AG04450 (cell line): ENCODE measurements at regions not wholly inside any gene's neighbourhood (a gene's known extent, or its start where the extent isn't known, plus 50 kb on each side); places are given as distances from the start of the nearest gene placed in this dataset.

ENCODE experiments used
- CTCF ChIA-PET: fragments of 300-600, 350-600 bp; formaldehyde crosslinking; extraction: SDS; loops from one replicate; lab custom pipeline; 2022; ENCODE audit warnings: antibody characterized with exemption, inconsistent platforms; lab: Charles Lee
- POLR2A ChIA-PET: fragments of 350-600 bp; formaldehyde crosslinking; extraction: SDS; loops from one replicate; lab custom pipeline; 2021; ENCODE audit warnings: antibody characterized with exemption, inconsistent platforms; lab: Yijun Ruan, JAX
- DNase-seq: peaks from one replicate; pipeline ENCODE4 v3.0.0-alpha.2; 2011; ENCODE audit warnings: low read depth, low spot score
- H3K27ac ChIP-seq: one replicate; pipeline ENCODE4 v1.5.1; 2012; ENCODE audit warnings: low read depth, low read length, control low read depth
- H3K27me3 ChIP-seq: one replicate; pipeline ENCODE4 v1.6.0; 2012; ENCODE audit warnings: low read length; ENCODE audit not compliant: control insufficient read depth, insufficient read depth
- H3K4me3 ChIP-seq: 2 replicates; pipeline ENCODE4 v1.5.1; 2011; ENCODE audit warnings: mild to moderate bottlenecking, low read depth, low read length, control low read depth
- H3K9me3 ChIP-seq: 2 replicates; pipeline ENCODE4 v1.5.1; 2012; ENCODE audit warnings: low read length; ENCODE audit not compliant: control insufficient read depth, insufficient read depth
- TF ChIP-seq, protein P1 (sequence below): IDR thresholded peaks from 2 replicates; pipeline ENCODE4 v1.5.1; 2011; ENCODE audit warnings: low read depth, low read length, control low read depth, inconsistent platforms

GRCh38 chr13:74464670-74465069 is 330.5 kb upstream of the KLF12 start:
- POLR2A ChIA-PET, result no interaction called here

GRCh38 chr13:74461011-74461410 is 326.8 kb upstream of the KLF12 start:
- CTCF ChIA-PET, result no interaction called here
- TF ChIP-seq, protein P1, sequence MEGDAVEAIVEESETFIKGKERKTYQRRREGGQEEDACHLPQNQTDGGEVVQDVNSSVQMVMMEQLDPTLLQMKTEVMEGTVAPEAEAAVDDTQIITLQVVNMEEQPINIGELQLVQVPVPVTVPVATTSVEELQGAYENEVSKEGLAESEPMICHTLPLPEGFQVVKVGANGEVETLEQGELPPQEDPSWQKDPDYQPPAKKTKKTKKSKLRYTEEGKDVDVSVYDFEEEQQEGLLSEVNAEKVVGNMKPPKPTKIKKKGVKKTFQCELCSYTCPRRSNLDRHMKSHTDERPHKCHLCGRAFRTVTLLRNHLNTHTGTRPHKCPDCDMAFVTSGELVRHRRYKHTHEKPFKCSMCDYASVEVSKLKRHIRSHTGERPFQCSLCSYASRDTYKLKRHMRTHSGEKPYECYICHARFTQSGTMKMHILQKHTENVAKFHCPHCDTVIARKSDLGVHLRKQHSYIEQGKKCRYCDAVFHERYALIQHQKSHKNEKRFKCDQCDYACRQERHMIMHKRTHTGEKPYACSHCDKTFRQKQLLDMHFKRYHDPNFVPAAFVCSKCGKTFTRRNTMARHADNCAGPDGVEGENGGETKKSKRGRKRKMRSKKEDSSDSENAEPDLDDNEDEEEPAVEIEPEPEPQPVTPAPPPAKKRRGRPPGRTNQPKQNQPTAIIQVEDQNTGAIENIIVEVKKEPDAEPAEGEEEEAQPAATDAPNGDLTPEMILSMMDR, result no peak
- DNase-seq, result no peak
- Histone ChIP-seq H3K27ac (no peak overlapping the region), H3K27me3 (no peaks in the 10 kb centered on the region), H3K4me3 (no peak overlapping the region), H3K9me3 (no peaks in the 10 kb centered on the region)
- POLR2A ChIA-PET, result no interaction called here

More at GRCh38 chr13:74464670-74465069, 330.5 kb upstream of the KLF12 start:
- DNase-seq, result no peak
- Histone ChIP-seq H3K27ac (no peak overlapping the region), H3K27me3 (no peaks in the 10 kb centered on the region), H3K4me3 (no peak overlapping the region), H3K9me3 (no peaks in the 10 kb centered on the region)
- CTCF ChIA-PET, result interaction anchor here (0.6 kb wide), 1 partner anchor 43 kb away, joined by 4 read pairs; no protein-coding TSS in a partner anchor
- TF ChIP-seq, protein P1, result no peak

DNA sequence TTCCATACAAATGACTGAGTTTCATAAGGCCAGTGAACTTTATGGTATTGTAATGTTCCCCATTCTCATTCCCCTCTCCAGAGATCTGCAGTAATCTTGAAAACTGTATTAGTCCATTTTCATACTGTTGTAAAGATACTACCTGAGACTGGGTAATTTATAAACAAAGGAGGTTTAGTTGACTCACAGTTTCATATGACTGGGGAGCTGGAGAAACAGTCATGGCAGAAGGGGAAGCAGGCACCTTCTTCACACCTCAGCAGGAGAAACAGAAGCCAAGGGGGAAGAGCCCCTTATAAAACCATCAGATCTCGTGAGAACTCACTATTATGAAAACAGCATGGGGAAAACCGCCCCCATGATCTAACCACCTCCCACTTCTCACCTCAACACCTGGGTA is 318.7 kb upstream of the KLF12 start:
- CTCF ChIA-PET, result no interaction called here
- POLR2A ChIA-PET, result no interaction called here
- H3K27ac ChIP-seq, result no peak overlapping the region
- H3K27me3 ChIP-seq, result no peaks in the 10 kb centered on the region
- DNase-seq, result no peak
- no peak overlapping the region for H3K4me3 ChIP-seq
- no peaks in the 10 kb centered on the region for H3K9me3 ChIP-seq
- TF ChIP-seq, protein P1, result no peak

- POLR2A ChIA-PET, result no interaction called here
- Histone ChIP-seq H3K4me3 (no peak overlapping the region), H3K27me3 (no peaks in the 10 kb centered on the region), H3K9me3 (no peaks in the 10 kb centered on the region), H3K27ac (no peak overlapping the region)
- no peak for DNase-seq
- TF ChIP-seq, protein P1, result no peak
- CTCF ChIA-PET, result no interaction called here
These were observed 318.0 kb upstream of the KLF12 start for GRCh38 chr13:74452176-74452575.

DNA sequence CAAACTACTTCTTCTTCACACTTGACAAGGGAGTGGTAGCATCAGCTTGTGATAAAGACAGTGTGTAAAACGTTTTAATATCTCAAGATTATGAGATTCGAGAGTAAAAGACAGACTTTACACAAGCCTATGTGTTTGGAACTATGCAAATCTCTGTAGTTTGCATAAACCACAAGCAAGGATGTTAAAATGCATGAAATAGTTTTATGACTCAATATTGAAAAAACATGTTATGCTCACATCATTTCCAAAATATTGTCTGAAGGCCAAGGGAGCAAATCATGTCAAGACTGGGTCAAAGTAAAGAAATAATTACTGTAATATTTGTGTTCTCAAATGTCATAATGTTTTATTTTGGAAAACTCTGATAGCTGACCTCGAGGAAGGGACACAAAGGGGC is 316.8 kb upstream of the KLF12 start:
- no peak for DNase-seq
- Histone ChIP-seq H3K4me3 (no peak overlapping the region), H3K9me3 (no peaks in the 10 kb centered on the region), H3K27ac (no peak overlapping the region), H3K27me3 (no peaks in the 10 kb centered on the region)
- POLR2A ChIA-PET, result no interaction called here
- TF ChIP-seq, protein P1, result no peak
- CTCF ChIA-PET, result no interaction called here
